Naive thymus-derived CD4-positive, alpha-beta T cell (primary cell): ENCODE measurements at regions not wholly inside any gene's neighbourhood (a gene's known extent, or its start where the extent isn't known, plus 50 kb on each side); places are given as distances from the start of the nearest gene placed in this dataset.

Source experiments
- ATAC-seq: fragments of 150-1000 bp; cut with Tn5 transposase; 2 replicates; pipeline ENCODE4 v1.10.0; 2021; ENCODE audit warnings: mild to moderate bottlenecking, moderate library complexity
- CTCF ChIA-PET: fragments of 350-600 bp; sonication (Branson Sonifier 250); formaldehyde crosslinking; loops from one replicate; lab custom pipeline; 2021; ENCODE audit warnings: antibody characterized with exemption; lab: Charles Lee
- POLR2A ChIA-PET: fragments of 350-600 bp; sonication (Branson Sonifier 250); formaldehyde crosslinking; loops from one replicate; lab custom pipeline; 2021; ENCODE audit warnings: antibody characterized with exemption, inconsistent platforms; lab: Charles Lee
- DNase-seq, 9 donors: peaks; one replicate each; pipeline versions ENCODE4 v3.0.0 to v3.0.0-alpha.2; 2020 to 2022; ENCODE audit warnings: mixed read lengths in 1 of 9
- H3K27ac ChIP-seq: one replicate; pipeline ENCODE4 v1.7.0; 2013; ENCODE audit warnings: mild to moderate bottlenecking, low read depth, low read length, moderate library complexity
- H3K27me3 ChIP-seq, 2 donors: one replicate each; pipeline ENCODE4 v1.7.0; 2013; ENCODE audit warnings: low read length in 2 of 2, mild to moderate bottlenecking in 2 of 2, moderate library complexity in 2 of 2; ENCODE audit not compliant: control insufficient read depth in 2 of 2, insufficient read depth in 2 of 2
- H3K36me3 ChIP-seq, 3 experiments: 1 replicate in 2 of 3; 2 replicates in 1 of 3; pipeline ENCODE4 v1.7.0; 2013; ENCODE audit warnings: low read length in 3 of 3, mild to moderate bottlenecking in 3 of 3, moderate library complexity in 1 of 3; ENCODE audit not compliant: insufficient read depth in 3 of 3, control insufficient read depth in 2 of 3
- H3K4me1 ChIP-seq, 2 donors: one replicate each; pipeline ENCODE4 v1.7.0; 2013; ENCODE audit warnings: low read length in 2 of 2, mild to moderate bottlenecking in 2 of 2, moderate library complexity in 1 of 2; ENCODE audit not compliant: control insufficient read depth in 2 of 2, insufficient read depth in 2 of 2
- H3K4me3 ChIP-seq: 2 replicates; pipeline ENCODE4 v1.7.0; 2013; ENCODE audit warnings: mild to moderate bottlenecking, low read length
- H3K9me3 ChIP-seq, 3 experiments: 1 replicate in 2 of 3; 2 replicates in 1 of 3; pipeline ENCODE4 v1.7.0; 2013; ENCODE audit warnings: low read length in 3 of 3; ENCODE audit not compliant: control insufficient read depth in 2 of 3
- H3K27ac Mint-ChIP-seq, 9 donors: one replicate each; pipeline ENCODE4 v1.8.0; 2020 to 2022; ENCODE audit warnings: mixed read lengths in 9 of 9, mild to moderate bottlenecking in 8 of 9, moderate library complexity in 5 of 9, inconsistent platforms in 2 of 9
- H3K27me3 Mint-ChIP-seq, 5 donors: one replicate each; pipeline ENCODE4 v1.8.0; 2021 to 2022; ENCODE audit warnings: mixed read lengths in 5 of 5, mild to moderate bottlenecking in 1 of 5
- H3K36me3 Mint-ChIP-seq, 5 donors: one replicate each; pipeline ENCODE4 v1.8.0; 2020 to 2022; ENCODE audit warnings: mixed read lengths in 5 of 5, mild to moderate bottlenecking in 3 of 5, inconsistent platforms in 1 of 5
- H3K4me1 Mint-ChIP-seq, 7 donors: one replicate each; pipeline ENCODE4 v1.8.0; 2020 to 2022; ENCODE audit warnings: mixed read lengths in 7 of 7, mild to moderate bottlenecking in 3 of 7, inconsistent platforms in 1 of 7
- H3K4me3 Mint-ChIP-seq, 10 donors: one replicate each; pipeline ENCODE4 v1.8.0; 2020 to 2022; ENCODE audit warnings: mild to moderate bottlenecking in 10 of 10, mixed read lengths in 10 of 10, moderate library complexity in 6 of 10, inconsistent platforms in 2 of 10
- H3K9me3 Mint-ChIP-seq, 11 donors: one replicate each; pipeline ENCODE4 v1.8.0; 2020 to 2022; ENCODE audit warnings: mixed read lengths in 11 of 11, mild to moderate bottlenecking in 4 of 11, inconsistent platforms in 1 of 11, moderate library complexity in 1 of 11
- intact Hi-C, 2 donors: fragments of 100-400 bp; cut with micrococcal nuclease; formaldehyde crosslinking; loops; one replicate each; pipeline ENCODE4 v1.15.1; 2023

DNA sequence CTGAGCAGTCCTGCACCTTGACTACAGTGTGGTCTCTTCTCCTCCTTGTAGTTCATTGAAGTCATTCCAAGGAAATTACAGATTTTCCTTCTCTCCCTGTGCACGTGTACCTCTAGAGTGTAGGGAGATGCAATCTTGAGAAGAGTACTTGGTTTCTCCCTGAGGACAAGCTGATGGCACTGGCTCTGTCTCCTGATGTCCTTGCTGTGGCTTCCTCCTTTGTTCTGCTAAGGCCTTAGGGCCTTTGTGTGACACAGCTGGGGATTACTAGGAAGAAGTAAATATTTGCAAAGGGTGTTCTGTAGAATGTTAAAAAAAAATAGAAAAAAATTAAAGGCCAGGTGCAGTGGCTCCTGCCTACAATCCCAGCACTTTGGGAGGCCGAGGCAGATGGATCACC is 66.2 kb upstream of the APOBEC4 start:
- intact Hi-C loops = no loop called here
- Mint-ChIP-seq H3K36me3 (peaks cover 0 to 10% (median 4%) of the 10 kb centered on the region in 5 donors), H3K27me3 (no peaks in the 10 kb centered on the region), H3K9me3 (no peaks in the 10 kb centered on the region), H3K27ac (no peak overlapping the region), H3K4me3 (no peak overlapping the region), H3K4me1 (no peaks in the 10 kb centered on the region)
- ATAC-seq (no peak), DNase-seq (no peak)
- ChIA-PET CTCF (no interaction called here), POLR2A (no interaction called here)
- no peaks in the 10 kb centered on the region for H3K4me1 ChIP-seq
- no peaks in the 10 kb centered on the region for H3K27me3 ChIP-seq
- no peaks in the 10 kb centered on the region for H3K36me3 ChIP-seq
- no peaks in the 10 kb centered on the region for H3K9me3 ChIP-seq
- H3K4me3 ChIP-seq = no peak overlapping the region
- H3K27ac ChIP-seq = no peak overlapping the region

DNA sequence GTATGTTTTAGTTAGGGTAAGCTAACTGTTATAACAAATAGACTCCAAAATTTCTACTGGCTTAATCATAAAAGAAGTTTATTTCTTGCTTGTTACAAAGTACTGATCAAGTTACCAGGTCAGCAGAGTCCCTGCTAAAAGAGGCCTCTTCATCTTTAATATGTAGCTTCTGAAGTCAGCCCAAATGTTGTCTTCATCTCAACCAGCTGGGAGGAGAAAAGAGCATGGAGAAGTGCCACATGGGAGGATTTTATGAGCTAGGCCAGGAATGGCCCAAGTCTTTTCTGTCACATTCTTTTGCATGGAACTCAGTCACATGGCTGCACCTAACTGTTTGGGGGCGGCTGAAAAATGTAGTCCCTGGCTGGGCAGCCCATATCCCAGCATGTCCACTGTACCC is 63.2 kb upstream of the APOBEC4 start:
- CTCF ChIA-PET = no interaction called here

DNA sequence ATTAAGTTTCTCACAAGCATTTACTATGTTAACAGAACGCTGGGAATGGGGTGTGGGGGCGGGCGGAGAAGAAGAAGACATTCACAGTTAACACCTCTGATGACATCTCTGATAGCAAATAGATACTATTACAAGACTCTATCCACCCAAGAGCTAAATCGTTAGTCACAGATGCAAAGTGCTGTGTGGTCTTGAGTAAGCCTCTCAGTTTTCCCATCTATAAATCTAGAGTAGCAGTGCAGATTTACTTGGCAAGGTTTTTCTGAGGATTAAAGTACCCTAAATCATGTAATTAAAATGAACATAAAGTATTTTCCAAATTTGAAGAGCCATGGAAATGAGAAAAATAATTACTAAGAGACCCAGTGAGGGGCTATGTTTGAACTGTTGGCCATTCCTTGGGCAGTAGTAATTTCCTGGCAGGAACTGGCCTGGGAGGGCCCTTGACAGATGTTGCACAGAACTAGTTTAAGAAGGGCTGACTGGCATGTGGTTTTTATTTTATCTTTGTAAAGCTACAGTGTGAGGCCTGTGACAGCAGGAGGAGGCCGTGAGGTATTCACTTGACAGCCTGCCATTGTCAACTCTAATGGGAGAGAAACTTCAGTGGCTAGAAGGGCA is 58.7 kb upstream of the APOBEC4 start:
- Histone ChIP-seq H3K9me3 (no peaks in the 10 kb centered on the region), H3K36me3 (no peaks in the 10 kb centered on the region), H3K4me1 (no peaks in the 10 kb centered on the region), H3K27ac (no peak overlapping the region), H3K27me3 (no peaks in the 10 kb centered on the region), H3K4me3 (no peak overlapping the region)
- Mint-ChIP-seq H3K27me3 (no peaks in the 10 kb centered on the region), H3K4me1 (no peaks in the 10 kb centered on the region), H3K27ac (no peak overlapping the region), H3K9me3 (no peaks in the 10 kb centered on the region), H3K36me3 (peaks cover 0 to 35% (median 26%) of the 10 kb centered on the region in 5 donors), H3K4me3 (no peak overlapping the region)
- intact Hi-C loops = no loop called here
- ChIA-PET CTCF (no interaction called here), POLR2A (interaction anchor here (0.7 kb wide), 1 partner anchor 101 kb away, joined by 3 read pairs; no protein-coding TSS in a partner anchor)
- ATAC-seq (no peak), DNase-seq (no peak)

More for the DNA sequence above, 63.2 kb upstream of the APOBEC4 start:
- H3K27ac ChIP-seq = no peak overlapping the region
- no peak for DNase-seq
- no peaks in the 10 kb centered on the region for H3K4me1 ChIP-seq
- H3K27me3 ChIP-seq = no peaks in the 10 kb centered on the region
- H3K9me3 ChIP-seq = no peaks in the 10 kb centered on the region
- H3K36me3 ChIP-seq = no peaks in the 10 kb centered on the region
- no peak for ATAC-seq
- no peaks in the 10 kb centered on the region for H3K9me3 Mint-ChIP-seq
- intact Hi-C loops = no loop called here
- H3K36me3 Mint-ChIP-seq = peaks cover 0 to 22% (median 17%) of the 10 kb centered on the region in 5 donors
- no peak overlapping the region for H3K4me3 Mint-ChIP-seq
- H3K4me3 ChIP-seq = no peak overlapping the region
- no peak overlapping the region for H3K27ac Mint-ChIP-seq
- H3K27me3 Mint-ChIP-seq = no peaks in the 10 kb centered on the region
- no peaks in the 10 kb centered on the region for H3K4me1 Mint-ChIP-seq
- POLR2A ChIA-PET = no interaction called here

DNA sequence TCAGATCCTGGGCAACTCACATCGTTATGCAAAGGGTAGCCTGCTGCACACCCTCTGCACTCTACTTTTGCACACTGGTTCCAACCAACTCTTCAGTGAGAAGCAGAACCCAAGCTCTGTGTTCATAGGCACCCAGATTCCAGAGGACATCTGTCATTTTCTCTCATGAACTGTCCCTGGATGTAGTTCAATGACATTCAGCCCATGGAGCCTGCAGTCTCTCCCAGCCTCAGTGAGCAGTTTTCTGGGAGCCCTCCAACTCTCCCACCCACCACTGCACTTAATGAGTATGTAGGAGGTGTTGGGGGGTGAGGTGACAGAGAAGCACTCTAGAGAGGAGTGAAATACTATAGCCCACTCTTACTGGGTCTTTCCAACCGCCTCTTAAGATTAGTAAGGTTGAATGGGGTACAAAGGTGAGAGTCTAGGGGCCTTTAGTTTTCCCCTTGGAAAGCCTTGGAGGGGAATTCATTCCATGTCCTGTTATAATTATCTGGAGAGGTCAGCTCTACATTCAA is 58.1 kb upstream of the APOBEC4 start:
- CTCF ChIA-PET = no interaction called here
- peaks cover 0 to 35% (median 22%) of the 10 kb centered on the region in 5 donors for H3K36me3 Mint-ChIP-seq

DNA sequence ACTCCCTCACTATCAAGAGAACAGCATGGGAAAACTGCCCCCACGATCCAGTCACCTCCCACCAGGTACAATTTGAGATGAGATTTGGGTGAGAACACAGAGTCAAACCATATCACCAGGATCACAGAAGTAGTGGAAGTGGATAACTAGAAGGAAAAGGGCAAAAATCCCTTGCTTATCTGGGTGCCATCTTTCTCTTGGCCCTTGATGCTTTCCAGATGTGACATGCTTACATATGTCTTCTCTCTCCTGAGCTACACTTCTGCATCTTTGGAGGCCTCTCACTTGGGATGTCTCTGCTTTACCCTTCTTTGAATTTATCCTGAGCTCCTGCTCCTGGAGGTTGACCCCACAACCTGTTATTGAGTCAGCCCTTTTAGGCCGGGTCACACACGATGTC is 57.6 kb upstream of the APOBEC4 start:
- Mint-ChIP-seq H3K4me1 (no peaks in the 10 kb centered on the region), H3K27ac (peak overlapping the region in 1 of 9 donors; percentile 32), H3K9me3 (no peaks in the 10 kb centered on the region), H3K27me3 (no peaks in the 10 kb centered on the region), H3K36me3 (peaks cover 0 to 31% (median 19%) of the 10 kb centered on the region in 5 donors), H3K4me3 (no peak overlapping the region)
- Histone ChIP-seq H3K36me3 (no peaks in the 10 kb centered on the region), H3K4me3 (no peak overlapping the region), H3K27me3 (no peaks in the 10 kb centered on the region), H3K9me3 (no peaks in the 10 kb centered on the region), H3K4me1 (no peaks in the 10 kb centered on the region), H3K27ac (no peak overlapping the region)
- ATAC-seq (no peak), DNase-seq (no peak)
- ChIA-PET CTCF (no interaction called here), POLR2A (no interaction called here)
- intact Hi-C loops = no loop called here

More for the DNA sequence above, 58.1 kb upstream of the APOBEC4 start:
- Mint-ChIP-seq H3K4me3 (no peak overlapping the region), H3K9me3 (no peaks in the 10 kb centered on the region), H3K27ac (no peak overlapping the region), H3K27me3 (no peaks in the 10 kb centered on the region), H3K4me1 (no peaks in the 10 kb centered on the region)
- no peaks in the 10 kb centered on the region for H3K36me3 ChIP-seq
- no peak overlapping the region for H3K27ac ChIP-seq
- DNase-seq (no peak), ATAC-seq (no peak)
- no peaks in the 10 kb centered on the region for H3K27me3 ChIP-seq
- intact Hi-C loops = no loop called here
- no peaks in the 10 kb centered on the region for H3K4me1 ChIP-seq
- no peak overlapping the region for H3K4me3 ChIP-seq
- POLR2A ChIA-PET = interaction anchor here (0.7 kb wide), 1 partner anchor 100 kb away, joined by 3 read pairs; no protein-coding TSS in a partner anchor
- no peaks in the 10 kb centered on the region for H3K9me3 ChIP-seq

DNA sequence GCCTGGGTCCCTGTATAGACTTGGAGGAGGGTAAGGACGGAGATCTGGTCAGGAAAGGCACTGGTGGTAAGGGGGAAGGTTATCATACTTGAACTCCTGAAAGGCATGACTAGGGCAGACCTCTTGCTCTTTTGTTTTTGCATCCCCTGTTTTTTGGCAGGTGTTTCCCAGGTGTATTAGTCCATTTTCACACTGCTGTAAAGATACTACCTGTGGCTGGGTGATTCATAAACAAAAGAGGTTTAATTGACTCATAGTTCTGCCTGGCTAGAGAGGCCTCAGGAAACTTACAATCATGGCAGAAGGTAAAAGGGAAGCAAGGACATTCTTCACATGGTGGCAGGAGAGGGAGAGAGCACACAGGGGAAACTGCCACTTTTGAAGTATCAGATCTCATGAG is 57.2 kb upstream of the APOBEC4 start:
- no peaks in the 10 kb centered on the region for H3K27me3 ChIP-seq
- H3K36me3 ChIP-seq = no peaks in the 10 kb centered on the region
- H3K4me3 ChIP-seq = no peak overlapping the region
- H3K9me3 ChIP-seq = no peaks in the 10 kb centered on the region
- ATAC-seq (no peak), DNase-seq (no peak)
- Mint-ChIP-seq H3K4me1 (no peaks in the 10 kb centered on the region), H3K9me3 (no peaks in the 10 kb centered on the region), H3K4me3 (no peak overlapping the region), H3K36me3 (peaks cover 0 to 30% (median 19%) of the 10 kb centered on the region in 5 donors), H3K27ac (peak overlapping the region in 1 of 9 donors; percentile 32), H3K27me3 (no peaks in the 10 kb centered on the region)
- intact Hi-C loops = no loop called here
- H3K4me1 ChIP-seq = no peaks in the 10 kb centered on the region
- H3K27ac ChIP-seq = no peak overlapping the region
- ChIA-PET CTCF (no interaction called here), POLR2A (no interaction called here)

DNA sequence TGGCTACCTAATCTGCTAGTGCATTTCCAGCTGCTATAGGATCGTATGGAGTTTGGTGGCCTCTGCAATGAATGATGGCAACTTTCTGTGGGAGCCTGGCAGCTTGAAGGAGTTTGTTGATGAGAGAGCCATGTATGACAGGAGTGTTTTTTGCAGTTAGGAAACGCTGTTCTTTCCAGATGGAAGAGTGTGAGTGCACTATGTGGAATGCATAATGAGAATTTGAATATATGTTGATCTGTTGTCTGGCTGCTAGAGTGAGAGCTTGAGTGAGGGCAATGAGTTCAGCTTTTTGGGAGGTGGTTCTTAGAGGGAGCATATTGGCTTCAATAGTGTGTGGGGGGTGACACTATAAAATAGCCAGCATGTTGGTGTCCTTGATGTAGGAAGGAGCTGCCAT is 51.0 kb upstream of the APOBEC4 start:
- H3K27me3 Mint-ChIP-seq = no peaks in the 10 kb centered on the region
- Histone ChIP-seq H3K9me3 (no peaks in the 10 kb centered on the region), H3K36me3 (no peaks in the 10 kb centered on the region), H3K4me1 (no peaks in the 10 kb centered on the region), H3K27me3 (no peaks in the 10 kb centered on the region), H3K4me3 (no peak overlapping the region), H3K27ac (no peak overlapping the region)
- H3K27ac Mint-ChIP-seq = no peak overlapping the region
- H3K9me3 Mint-ChIP-seq = peaks cover 0 to 3% (median 0%) of the 10 kb centered on the region in 11 donors
- ChIA-PET CTCF (no interaction called here), POLR2A (interaction anchor here (0.6 kb wide), 1 partner anchor 160 kb away, joined by 4 read pairs; no protein-coding TSS in a partner anchor)
- H3K4me3 Mint-ChIP-seq = no peak overlapping the region
- no peak for DNase-seq
- H3K36me3 Mint-ChIP-seq = peaks cover 8 to 17% (median 12%) of the 10 kb centered on the region in 5 donors
- intact Hi-C loops = no loop called here
- no peak for ATAC-seq
- peaks cover 0 to 3% (median 0%) of the 10 kb centered on the region in 7 donors for H3K4me1 Mint-ChIP-seq
